Esophagus squamous epithelium (tissue), 5 donors: ENCODE measurements at regions not wholly inside any gene's neighbourhood (a gene's known extent, or its start where the extent isn't known, plus 50 kb on each side); places are given as distances from the start of the nearest gene placed in this dataset.

Experiments
- DNase-seq: peaks from one replicate; lab custom pipeline; 2025; lab: John Stamatoyannopoulos, UW
- H3K27ac ChIP-seq, 4 donors: fragments of 200-600 bp; sonication (generic); one replicate each; pipeline ENCODE4 v1.5.1; 2016 to 2019; ENCODE audit warnings: mild to moderate bottlenecking in 1 of 4
- H3K27me3 ChIP-seq, 4 donors: fragments of 200-600 bp; sonication (generic); 1 replicate in 3 of 4; 2 replicates in 1 of 4; pipeline versions ENCODE4 v1.5.1 to v1.6.0; 2017 to 2021; ENCODE audit warnings: antibody characterized with exemption in 1 of 4
- H3K36me3 ChIP-seq, 3 donors: fragments of 200-600 bp; sonication (generic); one replicate each; pipeline ENCODE4 v1.5.1; 2016 to 2019
- H3K4me1 ChIP-seq, 3 donors: fragments of 200-600 bp; sonication (generic); one replicate each; pipeline ENCODE4 v1.5.1; 2017 to 2019
- H3K4me3 ChIP-seq, 4 donors: fragments of 200-600 bp; sonication (generic); 1 replicate in 3 of 4; 2 replicates in 1 of 4; pipeline ENCODE4 v1.5.1; 2016 to 2019; ENCODE audit warnings: mild to moderate bottlenecking in 2 of 4, moderate library complexity in 1 of 4
- H3K9me3 ChIP-seq, 3 donors: fragments of 200-600 bp; sonication (generic); one replicate each; pipeline ENCODE4 v1.5.1; 2016 to 2019
- POLR2A ChIP-seq, 4 donors: fragments of 450-650 bp; IDR thresholded peaks; one replicate each; pipeline ENCODE4 v1.6.1; 2017; ENCODE audit warnings: antibody characterized with exemption in 4 of 4, mild to moderate bottlenecking in 4 of 4, moderate library complexity in 3 of 4
- WGBS, 2 donors: methylation state at CpG; one replicate each; pipeline ENCODE4 v1.1.5; 2018; 5-methylcytosine and 5-hydroxymethylcytosine counted together
- intact Hi-C: fragments of 100-400 bp; cut with DNase I; formaldehyde crosslinking; loops from one replicate; pipeline ENCODE4 v1.15.0; 2022
- TF ChIP-seq, protein P1 (sequence below), 6 experiments: fragments of 450-650 bp in 4 of 6; fragments of 200-600 bp in 2 of 6; sonication (generic) in 2 of 6; IDR thresholded peaks; one replicate each; pipeline ENCODE4 v1.5.1; 2016 to 2019; ENCODE audit warnings: antibody characterized with exemption in 6 of 6, mild to moderate bottlenecking in 4 of 6, moderate library complexity in 4 of 6
- donor health status: DM: yes; HTN: yes; CAD: no.

DNA sequence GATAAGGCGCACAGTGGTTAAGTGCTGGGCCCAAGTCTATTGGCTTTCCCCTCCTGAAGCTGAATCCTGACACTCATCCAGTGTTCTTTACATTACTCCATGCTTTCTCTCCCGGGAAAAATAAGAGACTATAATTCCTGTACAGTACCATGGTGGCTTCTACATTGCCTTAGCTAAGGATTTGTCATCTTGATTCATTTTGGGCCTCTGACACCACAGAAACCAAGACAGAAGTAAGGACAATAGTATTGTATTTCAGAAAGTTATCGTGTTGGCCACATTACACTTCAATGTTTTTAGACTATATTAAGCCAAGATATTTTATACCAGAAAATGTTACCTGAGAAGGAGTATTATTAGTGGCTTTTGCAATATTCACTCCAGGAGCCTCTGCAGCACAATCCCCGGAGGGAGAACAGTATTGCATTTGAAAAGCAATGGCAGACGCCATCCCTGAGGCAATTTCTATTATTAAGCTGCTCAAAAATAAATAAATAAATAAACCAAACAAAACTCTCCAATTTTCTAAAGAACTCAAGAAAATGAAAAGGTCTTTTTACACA, 267.9 kb downstream of the ENC1 start:
- WGBS, 2 donors: 84 to 94% methylated on average over 5 of the region's 5 CpGs
- H3K9me3 ChIP-seq: no peaks in the 10 kb centered on the region
- no peak overlapping the region for H3K27ac ChIP-seq
- intact Hi-C loops: no loop called here
- H3K27me3 ChIP-seq: no peaks in the 10 kb centered on the region
- H3K4me1 ChIP-seq: peaks cover 0 to 24% (median 0%) of the 10 kb centered on the region in 3 donors
- no peak overlapping the region for H3K4me3 ChIP-seq
- no peak for TF ChIP-seq POLR2A (IDR thresholded peaks at IDR 0.05)
- TF ChIP-seq, protein P1, sequence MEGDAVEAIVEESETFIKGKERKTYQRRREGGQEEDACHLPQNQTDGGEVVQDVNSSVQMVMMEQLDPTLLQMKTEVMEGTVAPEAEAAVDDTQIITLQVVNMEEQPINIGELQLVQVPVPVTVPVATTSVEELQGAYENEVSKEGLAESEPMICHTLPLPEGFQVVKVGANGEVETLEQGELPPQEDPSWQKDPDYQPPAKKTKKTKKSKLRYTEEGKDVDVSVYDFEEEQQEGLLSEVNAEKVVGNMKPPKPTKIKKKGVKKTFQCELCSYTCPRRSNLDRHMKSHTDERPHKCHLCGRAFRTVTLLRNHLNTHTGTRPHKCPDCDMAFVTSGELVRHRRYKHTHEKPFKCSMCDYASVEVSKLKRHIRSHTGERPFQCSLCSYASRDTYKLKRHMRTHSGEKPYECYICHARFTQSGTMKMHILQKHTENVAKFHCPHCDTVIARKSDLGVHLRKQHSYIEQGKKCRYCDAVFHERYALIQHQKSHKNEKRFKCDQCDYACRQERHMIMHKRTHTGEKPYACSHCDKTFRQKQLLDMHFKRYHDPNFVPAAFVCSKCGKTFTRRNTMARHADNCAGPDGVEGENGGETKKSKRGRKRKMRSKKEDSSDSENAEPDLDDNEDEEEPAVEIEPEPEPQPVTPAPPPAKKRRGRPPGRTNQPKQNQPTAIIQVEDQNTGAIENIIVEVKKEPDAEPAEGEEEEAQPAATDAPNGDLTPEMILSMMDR (IDR thresholded peaks at IDR 0.05): no peak
- no peaks in the 10 kb centered on the region for H3K36me3 ChIP-seq
- no peak for DNase-seq

DNA sequence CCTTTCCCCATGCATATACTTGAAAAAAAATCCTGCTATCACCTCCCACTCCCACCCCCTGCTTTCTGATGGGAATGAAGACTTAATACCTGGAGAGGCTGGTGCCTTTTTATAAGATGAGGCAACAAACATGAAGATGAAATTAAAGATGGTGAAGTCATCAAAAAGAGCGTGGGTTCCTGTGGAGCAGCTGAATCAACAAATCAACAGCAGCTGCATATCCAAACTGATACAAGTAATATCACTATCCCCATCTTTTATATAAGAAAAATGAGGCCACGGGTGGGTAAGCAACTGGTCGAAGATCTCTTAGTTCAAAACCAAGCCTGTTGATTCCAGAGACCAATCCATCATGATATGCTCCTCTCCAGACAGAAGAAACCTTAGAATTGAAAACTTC, 268.5 kb downstream of the ENC1 start:
- H3K9me3 ChIP-seq: no peaks in the 10 kb centered on the region
- no peaks in the 10 kb centered on the region for H3K36me3 ChIP-seq
- H3K27me3 ChIP-seq: no peaks in the 10 kb centered on the region
- no peak for DNase-seq
- H3K27ac ChIP-seq: no peak overlapping the region
- peaks cover 0 to 27% (median 0%) of the 10 kb centered on the region in 3 donors for H3K4me1 ChIP-seq
- TF ChIP-seq, protein P1 (IDR thresholded peaks at IDR 0.05): no peak
- no peak for TF ChIP-seq POLR2A (IDR thresholded peaks at IDR 0.05)
- intact Hi-C loops: no loop called here
- WGBS, 2 donors: 68 to 83% methylated on average over 3 of the region's 3 CpGs
- H3K4me3 ChIP-seq: no peak overlapping the region

DNA sequence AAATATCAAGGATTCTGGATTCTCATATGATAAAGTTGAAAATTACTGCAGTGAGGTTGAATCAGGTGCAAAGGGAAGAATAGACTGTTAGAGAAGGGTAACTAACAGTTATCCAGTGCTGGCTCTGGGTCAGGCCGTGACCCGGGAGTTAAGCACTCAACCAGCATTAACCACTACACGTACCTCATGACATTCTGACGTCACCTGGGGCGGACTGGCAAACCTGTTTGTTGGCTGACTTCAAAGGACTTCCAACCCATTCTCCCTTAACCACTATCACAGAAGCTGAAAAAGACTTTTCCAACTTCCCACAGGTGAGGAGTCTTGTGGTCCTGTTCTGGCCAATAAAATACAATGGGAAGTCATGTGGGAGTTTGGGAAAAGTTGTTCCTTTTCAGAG, 268.9 kb downstream of the ENC1 start:
- TF ChIP-seq, protein P1 (IDR thresholded peaks at IDR 0.05): no peak
- no peak for TF ChIP-seq POLR2A (IDR thresholded peaks at IDR 0.05)
- Histone ChIP-seq H3K36me3 (no peaks in the 10 kb centered on the region), H3K9me3 (no peaks in the 10 kb centered on the region), H3K4me1 (peaks cover 0 to 29% (median 0%) of the 10 kb centered on the region in 3 donors), H3K27ac (no peak overlapping the region), H3K27me3 (no peaks in the 10 kb centered on the region), H3K4me3 (no peak overlapping the region)
- intact Hi-C loops: no loop called here
- DNase-seq: no peak
- WGBS, 2 donors: 85 to 92% methylated on average over 5 of the region's 5 CpGs

DNA sequence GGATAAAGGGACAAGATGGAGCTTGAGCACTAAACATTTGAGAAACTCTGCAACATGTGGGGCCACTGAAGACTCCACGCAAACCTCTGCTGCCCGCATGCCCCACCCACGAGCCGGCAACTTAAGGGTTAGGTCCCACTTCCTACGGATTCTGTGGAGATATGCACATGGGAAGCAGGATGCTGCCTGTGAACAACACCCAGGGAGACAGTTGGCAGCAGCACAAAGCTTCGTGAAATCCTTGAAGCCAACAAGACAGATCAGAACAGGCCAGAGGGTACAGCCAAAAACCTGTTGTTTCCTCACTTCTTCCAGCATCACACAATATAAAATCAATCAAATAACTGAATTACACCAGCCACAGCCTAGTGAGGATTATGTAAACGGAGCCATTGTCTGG, 270.4 kb downstream of the ENC1 start:
- DNase-seq: no peak
- no peaks in the 10 kb centered on the region for H3K9me3 ChIP-seq
- H3K4me3 ChIP-seq: no peak overlapping the region
- H3K27me3 ChIP-seq: no peaks in the 10 kb centered on the region
- intact Hi-C loops: no loop called here
- 15 to 35% methylated on average over 5 to 7 of the region's 7 CpGs for WGBS, 2 donors
- no peak for TF ChIP-seq POLR2A (IDR thresholded peaks at IDR 0.05)
- TF ChIP-seq, protein P1 (IDR thresholded peaks at IDR 0.05): no peak
- H3K4me1 ChIP-seq: peaks cover 0 to 29% (median 0%) of the 10 kb centered on the region in 3 donors
- no peak overlapping the region for H3K27ac ChIP-seq
- H3K36me3 ChIP-seq: no peaks in the 10 kb centered on the region

DNA sequence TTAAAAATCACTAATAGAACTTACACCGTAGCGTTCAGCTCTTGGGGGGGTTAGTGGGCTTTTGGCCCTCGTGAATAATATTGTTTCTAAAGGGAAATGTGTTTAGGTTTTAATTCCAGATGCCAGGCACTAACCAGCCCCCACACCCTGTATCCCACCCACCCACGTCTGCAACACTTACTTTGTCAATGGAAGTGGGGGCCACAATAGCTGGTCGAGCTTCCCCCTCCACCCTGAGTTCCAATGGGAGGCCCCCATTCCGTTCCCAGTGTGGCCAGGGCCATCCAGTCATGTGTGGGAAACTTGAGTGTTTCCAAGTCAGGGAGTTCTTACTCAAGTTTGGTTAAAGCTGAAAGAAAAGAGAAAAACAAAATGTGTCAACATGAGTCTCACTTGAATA, 271.4 kb downstream of the ENC1 start:
- H3K36me3 ChIP-seq: no peaks in the 10 kb centered on the region
- intact Hi-C loops: no loop called here
- peaks cover 0 to 29% (median 0%) of the 10 kb centered on the region in 3 donors for H3K4me1 ChIP-seq
- H3K27me3 ChIP-seq: no peaks in the 10 kb centered on the region
- DNase-seq: no peak
- H3K27ac ChIP-seq: no peak overlapping the region
- WGBS, 2 donors: 92 to 95% methylated on average over 6 of the region's 6 CpGs
- TF ChIP-seq, protein P1 (IDR thresholded peaks at IDR 0.05): no peak
- TF ChIP-seq POLR2A (IDR thresholded peaks at IDR 0.05): no peak
- no peaks in the 10 kb centered on the region for H3K9me3 ChIP-seq
- no peak overlapping the region for H3K4me3 ChIP-seq
